ENCODE measurements at regions not wholly inside any gene's neighbourhood (a gene's known extent, or its start where the extent isn't known, plus 50 kb on each side); places are given as distances from the start of the nearest gene placed in this dataset.

GRCh38 chr7:67597161-67597560 is 600.5 kb downstream of the TYW1 start:
- TF ChIP-seq POLR2AphosphoS5 (IDR thresholded peaks at IDR 0.05) = no peak
- TF ChIP-seq, protein P1, sequence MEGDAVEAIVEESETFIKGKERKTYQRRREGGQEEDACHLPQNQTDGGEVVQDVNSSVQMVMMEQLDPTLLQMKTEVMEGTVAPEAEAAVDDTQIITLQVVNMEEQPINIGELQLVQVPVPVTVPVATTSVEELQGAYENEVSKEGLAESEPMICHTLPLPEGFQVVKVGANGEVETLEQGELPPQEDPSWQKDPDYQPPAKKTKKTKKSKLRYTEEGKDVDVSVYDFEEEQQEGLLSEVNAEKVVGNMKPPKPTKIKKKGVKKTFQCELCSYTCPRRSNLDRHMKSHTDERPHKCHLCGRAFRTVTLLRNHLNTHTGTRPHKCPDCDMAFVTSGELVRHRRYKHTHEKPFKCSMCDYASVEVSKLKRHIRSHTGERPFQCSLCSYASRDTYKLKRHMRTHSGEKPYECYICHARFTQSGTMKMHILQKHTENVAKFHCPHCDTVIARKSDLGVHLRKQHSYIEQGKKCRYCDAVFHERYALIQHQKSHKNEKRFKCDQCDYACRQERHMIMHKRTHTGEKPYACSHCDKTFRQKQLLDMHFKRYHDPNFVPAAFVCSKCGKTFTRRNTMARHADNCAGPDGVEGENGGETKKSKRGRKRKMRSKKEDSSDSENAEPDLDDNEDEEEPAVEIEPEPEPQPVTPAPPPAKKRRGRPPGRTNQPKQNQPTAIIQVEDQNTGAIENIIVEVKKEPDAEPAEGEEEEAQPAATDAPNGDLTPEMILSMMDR (IDR thresholded peaks at IDR 0.05) = no peak
